HEK293T (cell line): ENCODE measurements at regions not wholly inside any gene's neighbourhood (a gene's known extent, or its start where the extent isn't known, plus 50 kb on each side); places are given as distances from the start of the nearest gene placed in this dataset.

Experiments
- CTCF ChIA-PET: fragments of 350-600 bp; formaldehyde crosslinking; extraction: SDS; loops from one replicate; lab custom pipeline; 2021; ENCODE audit warnings: antibody characterized with exemption, inconsistent platforms; lab: Yijun Ruan, JAX
- POLR2A ChIA-PET: fragments of 350-600 bp; formaldehyde crosslinking; extraction: SDS; loops from one replicate; lab custom pipeline; 2020; ENCODE audit warnings: antibody characterized with exemption, inconsistent platforms; lab: Yijun Ruan, JAX
- DNase-seq: peaks from one replicate; pipeline ENCODE4 v3.0.0; 2012; ENCODE audit warnings: mixed read lengths; ENCODE audit errors: extremely low spot score
- ARNT ChIP-seq: fragments of 450-650 bp; IDR thresholded peaks from 2 replicates; pipeline ENCODE4 v1.6.1; 2017; ENCODE audit warnings: mild to moderate bottlenecking
- BHLHE40 ChIP-seq: fragments of 450-650 bp; IDR thresholded peaks from 2 replicates; pipeline ENCODE4 v1.6.1; 2016; ENCODE audit warnings: mild to moderate bottlenecking, moderate library complexity, borderline replicate concordance
- CTBP1 ChIP-seq: fragments of 450-650 bp; IDR thresholded peaks from 2 replicates; pipeline ENCODE4 v1.6.1; 2016; ENCODE audit warnings: borderline replicate concordance
- ELF4 ChIP-seq: fragments of 450-650 bp; IDR thresholded peaks from 2 replicates; pipeline ENCODE4 v1.6.1; 2017; ENCODE audit warnings: antibody characterized with exemption
- FOXA1 ChIP-seq: fragments of 450-650 bp; IDR thresholded peaks from 2 replicates; pipeline ENCODE4 v1.6.1; 2016; ENCODE audit warnings: mild to moderate bottlenecking
- FOXK2 ChIP-seq: fragments of 450-650 bp; IDR thresholded peaks from 2 replicates; pipeline ENCODE4 v1.6.1; 2016; ENCODE audit warnings: mild to moderate bottlenecking
- FOXM1 ChIP-seq: fragments of 450-650 bp; IDR thresholded peaks from 2 replicates; pipeline ENCODE4 v1.6.1; 2017; ENCODE audit warnings: mild to moderate bottlenecking, borderline replicate concordance
- HDGF ChIP-seq: fragments of 450-650 bp; IDR thresholded peaks from 2 replicates; pipeline ENCODE4 v1.6.1; 2017; ENCODE audit warnings: antibody characterized with exemption, borderline replicate concordance
- L3MBTL2 ChIP-seq: fragments of 450-650 bp; conservative IDR thresholded peaks from 2 replicates; pipeline ENCODE4 v1.6.1; 2016; ENCODE audit warnings: mild to moderate bottlenecking
- LEF1 ChIP-seq: fragments of 450-650 bp; IDR thresholded peaks from 2 replicates; pipeline ENCODE4 v1.6.1; 2017; ENCODE audit warnings: mild to moderate bottlenecking, borderline replicate concordance
- NFRKB ChIP-seq: fragments of 450-650 bp; IDR thresholded peaks from 2 replicates; pipeline ENCODE4 v1.6.1; 2016; ENCODE audit warnings: mild to moderate bottlenecking, moderate library complexity
- SP1 ChIP-seq: fragments of 450-650 bp; IDR thresholded peaks from 2 replicates; pipeline ENCODE4 v1.6.1; 2017
- SUZ12 ChIP-seq: fragments of 450-650 bp; IDR thresholded peaks from 2 replicates; pipeline ENCODE4 v1.6.1; 2016; ENCODE audit warnings: mild to moderate bottlenecking
- TARDBP ChIP-seq: fragments of 450-650 bp; IDR thresholded peaks from 2 replicates; pipeline ENCODE4 v1.6.1; 2016
- ZNF384 ChIP-seq: fragments of 450-650 bp; IDR thresholded peaks from 2 replicates; pipeline ENCODE4 v1.6.1; 2016
- TF ChIP-seq, protein P1 (sequence below): fragments of 450-650 bp; IDR thresholded peaks from 2 replicates; pipeline ENCODE4 v1.6.1; 2016

DNA sequence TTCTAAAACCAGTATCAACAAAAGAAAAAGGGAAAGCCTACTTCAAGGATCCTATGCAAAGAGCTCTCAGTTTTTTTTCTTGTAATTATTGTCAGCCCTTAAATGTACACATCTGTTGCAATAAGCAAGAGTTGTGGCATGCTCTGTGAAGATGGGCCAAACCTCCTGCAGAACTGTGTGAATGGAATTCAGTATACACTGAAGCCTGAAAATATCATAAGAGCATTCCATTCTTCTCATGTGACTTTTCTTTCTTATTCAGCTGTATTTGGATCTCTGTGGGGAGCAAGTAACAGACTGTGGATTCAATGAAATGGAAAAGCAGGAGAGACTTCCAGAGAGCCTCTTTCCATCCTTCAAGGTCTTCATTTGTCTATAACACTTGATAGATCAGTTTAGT is 130.7 kb downstream of the SAMD9 start:
- TF ChIP-seq CTBP1 (no peak), FOXK2 (no peak), SUZ12 (no peak), ZNF384 (no peak), TARDBP (no peak), L3MBTL2 (no peak), FOXM1 (no peak), SP1 (no peak), NFRKB (no peak), ARNT (no peak), HDGF (no peak), BHLHE40 (no peak), ELF4 (no peak)
- TF ChIP-seq, protein P1, sequence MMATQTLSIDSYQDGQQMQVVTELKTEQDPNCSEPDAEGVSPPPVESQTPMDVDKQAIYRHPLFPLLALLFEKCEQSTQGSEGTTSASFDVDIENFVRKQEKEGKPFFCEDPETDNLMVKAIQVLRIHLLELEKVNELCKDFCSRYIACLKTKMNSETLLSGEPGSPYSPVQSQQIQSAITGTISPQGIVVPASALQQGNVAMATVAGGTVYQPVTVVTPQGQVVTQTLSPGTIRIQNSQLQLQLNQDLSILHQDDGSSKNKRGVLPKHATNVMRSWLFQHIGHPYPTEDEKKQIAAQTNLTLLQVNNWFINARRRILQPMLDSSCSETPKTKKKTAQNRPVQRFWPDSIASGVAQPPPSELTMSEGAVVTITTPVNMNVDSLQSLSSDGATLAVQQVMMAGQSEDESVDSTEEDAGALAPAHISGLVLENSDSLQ: no peak
- ChIA-PET CTCF (no interaction called here), POLR2A (no interaction called here)
- DNase-seq: no peak

DNA sequence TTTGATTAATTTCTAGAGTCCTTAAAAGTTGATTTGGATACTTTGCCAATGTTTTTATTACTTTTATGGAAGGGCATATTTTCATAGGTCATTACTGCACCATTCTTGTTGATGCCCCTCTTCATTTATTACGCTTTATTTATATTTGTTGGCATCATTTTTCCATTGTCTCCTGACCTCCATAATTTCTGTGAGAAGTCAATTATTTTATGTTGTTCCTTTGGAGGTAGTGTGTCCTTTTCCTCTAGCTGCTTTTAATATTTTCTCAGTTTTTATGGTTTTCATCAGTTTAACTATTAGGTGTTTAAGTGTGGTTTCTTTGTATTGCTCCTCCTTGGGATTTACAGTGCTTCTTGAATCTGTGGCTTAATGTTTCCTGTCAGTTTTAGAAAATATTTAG is 134.9 kb downstream of the SAMD9 start:
- POLR2A ChIA-PET: no interaction called here
- no peak for DNase-seq
- TF ChIP-seq L3MBTL2 (no peak), FOXK2 (no peak), TARDBP (no peak), FOXM1 (no peak), ARNT (no peak), NFRKB (no peak), HDGF (no peak), FOXA1 (no peak), ELF4 (no peak), LEF1 (no peak), ZNF384 (no peak), SUZ12 (no peak), SP1 (no peak), BHLHE40 (no peak), CTBP1 (no peak)
- TF ChIP-seq, protein P1: no peak
- CTCF ChIA-PET: no interaction called here

DNA sequence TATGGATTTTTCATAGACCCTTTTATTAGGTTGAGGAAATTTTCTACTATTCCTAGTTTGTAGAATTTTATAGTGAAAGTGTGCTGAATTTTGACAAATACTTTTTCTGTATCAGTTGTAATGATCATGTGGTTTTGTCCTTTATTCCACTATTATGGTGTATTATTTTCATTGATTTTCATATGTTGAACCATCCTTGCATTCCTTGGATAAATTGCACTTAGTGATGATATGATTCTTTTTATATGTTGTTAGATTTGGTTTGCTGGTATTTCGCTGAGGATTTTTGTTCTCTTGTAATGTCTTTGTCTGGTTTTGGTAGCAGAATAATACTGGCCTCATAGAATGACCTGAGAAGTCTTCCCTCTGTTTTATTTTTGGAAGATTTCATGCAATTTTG is 140.6 kb upstream of the CDK6 start:
- CTCF ChIA-PET: no interaction called here
- POLR2A ChIA-PET: no interaction called here
- no peak for DNase-seq
- TF ChIP-seq ZNF384 (no peak), LEF1 (no peak), NFRKB (no peak), ELF4 (no peak), CTBP1 (no peak), SUZ12 (no peak), BHLHE40 (no peak), ARNT (no peak), SP1 (no peak), FOXK2 (no peak), TARDBP (no peak)
- TF ChIP-seq, protein P1: no peak

DNA sequence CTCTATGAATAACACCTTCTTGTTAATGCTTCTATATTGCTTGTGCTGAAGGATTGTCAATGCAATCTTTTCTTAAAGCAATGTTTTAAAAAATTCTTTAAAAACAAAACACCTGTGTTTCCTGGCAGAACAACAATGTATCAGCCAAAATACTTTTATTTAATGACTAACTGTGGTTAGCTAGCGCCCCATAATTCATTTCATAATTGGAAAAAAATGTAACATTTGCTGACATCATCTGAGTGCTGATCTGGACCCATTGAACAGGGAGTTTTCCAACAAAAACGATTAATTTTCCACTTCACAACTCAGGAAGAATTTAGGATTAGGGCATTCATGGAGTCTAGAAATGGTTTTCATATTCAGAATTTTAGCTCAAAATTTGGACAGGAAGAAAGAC is 137.6 kb upstream of the CDK6 start:
- no peak for DNase-seq
- TF ChIP-seq L3MBTL2: no peak
- ChIA-PET CTCF (no interaction called here), POLR2A (no interaction called here)

DNA sequence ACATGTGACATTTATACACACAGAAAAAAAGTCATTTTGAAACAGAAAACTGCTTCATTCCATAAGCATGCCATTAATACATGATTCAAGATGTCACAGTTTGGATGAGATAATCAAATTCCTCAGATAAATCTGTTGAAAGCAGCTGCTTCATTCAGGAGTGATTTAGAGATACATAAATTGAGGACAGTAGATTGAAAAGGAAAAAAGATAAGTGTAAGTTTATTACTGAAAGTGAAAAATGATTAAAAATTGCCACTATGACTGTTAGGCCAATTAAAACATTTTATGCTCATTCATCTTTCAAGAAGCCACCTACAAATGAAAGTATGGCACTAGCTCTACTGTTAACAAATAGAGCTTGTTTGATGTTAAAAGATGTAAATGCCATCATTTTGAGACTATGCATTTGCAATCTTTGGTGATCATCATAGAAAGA is 136.9 kb upstream of the CDK6 start:
- DNase-seq: no peak
- TF ChIP-seq, protein P1: no peak
- TF ChIP-seq HDGF (no peak), ZNF384 (no peak), CTBP1 (no peak), FOXA1 (no peak), NFRKB (no peak), SUZ12 (no peak), FOXM1 (no peak), SP1 (no peak), TARDBP (no peak)
- POLR2A ChIA-PET: no interaction called here
- CTCF ChIA-PET: no interaction called here

DNA sequence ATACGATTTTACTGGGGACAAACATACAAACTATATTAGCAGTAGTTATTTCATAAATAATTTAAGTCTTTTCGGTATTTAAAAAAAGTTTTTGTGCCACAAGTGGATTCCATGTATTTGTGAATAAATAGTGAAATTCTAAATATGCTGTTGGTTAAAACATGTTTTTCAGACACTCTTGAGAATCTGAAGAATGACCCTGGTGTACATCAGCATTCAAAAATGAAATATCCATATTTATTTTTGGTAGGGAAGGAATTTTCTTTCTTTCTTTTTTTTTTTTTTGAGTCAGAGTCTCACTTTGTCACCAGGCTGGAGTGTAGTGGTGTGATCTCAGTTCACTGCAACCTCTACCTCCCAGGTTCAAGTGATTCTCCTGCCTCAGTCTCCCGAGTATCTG is 136.1 kb upstream of the CDK6 start:
- CTCF ChIA-PET: no interaction called here
- POLR2A ChIA-PET: no interaction called here
- TF ChIP-seq FOXM1 (no peak), ELF4 (no peak), TARDBP (no peak), ARNT (no peak), FOXA1 (no peak), CTBP1 (no peak), SUZ12 (no peak), SP1 (no peak), FOXK2 (no peak), LEF1 (no peak), HDGF (no peak), BHLHE40 (no peak)
- TF ChIP-seq, protein P1: no peak
- DNase-seq: no peak
